HUES48 (cell line): ENCODE measurements at regions not wholly inside any gene's neighbourhood (a gene's known extent, or its start where the extent isn't known, plus 50 kb on each side); places are given as distances from the start of the nearest gene placed in this dataset.

ENCODE experiments used
- H3K27ac ChIP-seq: one replicate; pipeline ENCODE4 v1.7.0; 2013; ENCODE audit warnings: low read depth, low read length, inconsistent platforms
- H3K27me3 ChIP-seq: 2 replicates; pipeline ENCODE4 v1.6.1; 2013; ENCODE audit warnings: mild to moderate bottlenecking, low read length; ENCODE audit not compliant: control insufficient read depth, insufficient read depth
- H3K36me3 ChIP-seq: 2 replicates; pipeline ENCODE4 v1.6.1; 2013; ENCODE audit warnings: low read length; ENCODE audit not compliant: control insufficient read depth, insufficient read depth
- H3K4me1 ChIP-seq: 2 replicates; pipeline ENCODE4 v1.6.1; 2013; ENCODE audit warnings: mild to moderate bottlenecking, low read length; ENCODE audit not compliant: control insufficient read depth, insufficient read depth
- H3K4me3 ChIP-seq: 2 replicates; pipeline ENCODE4 v1.5.1; 2013; ENCODE audit warnings: mild to moderate bottlenecking, low read depth, low read length
- H3K9ac ChIP-seq: 2 replicates; pipeline ENCODE4 v1.6.1; 2013; ENCODE audit warnings: mild to moderate bottlenecking, low read depth, low read length, moderate library complexity
- H3K9me3 ChIP-seq: 2 replicates; pipeline ENCODE4 v1.6.1; 2013; ENCODE audit warnings: low read length; ENCODE audit not compliant: control insufficient read depth, insufficient read depth

- Histone ChIP-seq H3K36me3 (no peaks in the 10 kb centered on the region), H3K4me3 (no peak overlapping the region), H3K27ac (no peak overlapping the region), H3K9ac (no peak overlapping the region), H3K27me3 (no peaks in the 10 kb centered on the region), H3K4me1 (peaks cover 13% of the 10 kb centered on the region; the same call in 1 of the 2 replicates), H3K9me3 (no peaks in the 10 kb centered on the region)
Observed at GRCh38 chr6:126447367-126447766, 107.5 kb downstream of the CENPW start.

- no peak overlapping the region for H3K4me3 ChIP-seq
- H3K9ac ChIP-seq, result no peak overlapping the region
- no peaks in the 10 kb centered on the region for H3K36me3 ChIP-seq
- no peaks in the 10 kb centered on the region for H3K9me3 ChIP-seq
- H3K4me1 ChIP-seq, result no peaks in the 10 kb centered on the region
- H3K27ac ChIP-seq, result no peak overlapping the region
- no peaks in the 10 kb centered on the region for H3K27me3 ChIP-seq
Observed at GRCh38 chr6:126461045-126461444, 121.1 kb downstream of the CENPW start.

GRCh38 chr6:126464245-126464644 lies 124.3 kb downstream of the CENPW start:
- H3K27ac ChIP-seq, result no peak overlapping the region
- no peak overlapping the region for H3K9ac ChIP-seq
- H3K4me1 ChIP-seq, result no peaks in the 10 kb centered on the region
- H3K4me3 ChIP-seq, result no peak overlapping the region
- no peaks in the 10 kb centered on the region for H3K27me3 ChIP-seq
- no peaks in the 10 kb centered on the region for H3K36me3 ChIP-seq
- no peaks in the 10 kb centered on the region for H3K9me3 ChIP-seq

- Histone ChIP-seq H3K9ac (no peak overlapping the region), H3K27me3 (no peaks in the 10 kb centered on the region), H3K9me3 (no peaks in the 10 kb centered on the region), H3K27ac (no peak overlapping the region), H3K4me3 (no peak overlapping the region), H3K4me1 (no peaks in the 10 kb centered on the region), H3K36me3 (no peaks in the 10 kb centered on the region)
Observed at GRCh38 chr6:126475449-126475848, 135.5 kb downstream of the CENPW start.

- H3K4me3 ChIP-seq, result no peak overlapping the region
- H3K27ac ChIP-seq, result no peak overlapping the region
- H3K27me3 ChIP-seq, result no peaks in the 10 kb centered on the region
- H3K36me3 ChIP-seq, result no peaks in the 10 kb centered on the region
- H3K9ac ChIP-seq, result no peak overlapping the region
- no peaks in the 10 kb centered on the region for H3K4me1 ChIP-seq
- no peaks in the 10 kb centered on the region for H3K9me3 ChIP-seq
Observed at GRCh38 chr6:126477678-126478077, 137.8 kb downstream of the CENPW start.

DNA sequence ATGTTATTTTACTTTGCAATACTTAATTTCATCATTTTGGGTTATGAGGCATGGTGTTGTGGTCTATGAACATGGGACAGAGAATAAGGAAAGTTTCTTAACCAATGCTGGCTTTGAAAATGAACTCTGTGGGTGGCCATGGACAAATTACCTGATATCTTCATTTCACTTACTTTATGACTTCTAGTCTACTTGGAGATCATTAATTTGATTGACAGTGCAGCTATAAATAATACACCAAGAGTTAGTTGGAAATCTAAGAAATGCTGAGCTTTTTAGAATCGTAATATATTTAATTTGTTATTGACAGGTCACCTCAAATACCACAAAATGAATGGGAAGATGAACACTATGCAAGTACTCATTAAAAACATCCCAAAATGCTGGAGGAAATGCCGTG lies 140.4 kb downstream of the CENPW start:
- H3K27me3 ChIP-seq, result no peaks in the 10 kb centered on the region
- H3K4me3 ChIP-seq, result no peak overlapping the region
- no peaks in the 10 kb centered on the region for H3K9me3 ChIP-seq
- no peaks in the 10 kb centered on the region for H3K4me1 ChIP-seq
- H3K9ac ChIP-seq, result no peak overlapping the region
- H3K36me3 ChIP-seq, result no peaks in the 10 kb centered on the region
- no peak overlapping the region for H3K27ac ChIP-seq

GRCh38 chr6:126481319-126481718 lies 141.4 kb downstream of the CENPW start:
- no peaks in the 10 kb centered on the region for H3K36me3 ChIP-seq
- H3K4me1 ChIP-seq, result no peaks in the 10 kb centered on the region
- no peak overlapping the region for H3K9ac ChIP-seq
- no peaks in the 10 kb centered on the region for H3K9me3 ChIP-seq
- no peak overlapping the region for H3K4me3 ChIP-seq
- no peak overlapping the region for H3K27ac ChIP-seq
- no peaks in the 10 kb centered on the region for H3K27me3 ChIP-seq

DNA sequence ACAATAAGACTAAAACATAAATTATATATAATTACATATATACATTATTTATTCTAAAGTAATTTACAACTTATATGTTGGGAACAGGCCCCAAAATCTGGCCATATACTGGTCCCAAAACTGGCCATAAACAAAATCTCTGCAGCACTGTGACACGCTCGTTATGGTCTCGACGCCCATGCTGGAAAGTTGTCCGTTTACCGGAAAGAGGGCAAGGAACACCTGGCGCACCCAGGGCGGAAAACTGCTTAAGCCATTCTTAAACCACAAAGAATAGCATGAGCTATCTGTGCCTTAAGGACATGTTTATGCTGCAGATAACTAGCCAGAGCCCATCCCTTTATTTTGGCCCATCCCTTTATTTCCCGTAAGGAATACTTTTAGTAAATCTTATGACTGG lies 164.9 kb downstream of the CENPW start:
- no peaks in the 10 kb centered on the region for H3K4me1 ChIP-seq
- H3K27me3 ChIP-seq, result no peaks in the 10 kb centered on the region
- no peaks in the 10 kb centered on the region for H3K9me3 ChIP-seq
- H3K9ac ChIP-seq, result no peak overlapping the region
- no peak overlapping the region for H3K4me3 ChIP-seq
- H3K36me3 ChIP-seq, result no peaks in the 10 kb centered on the region
- H3K27ac ChIP-seq, result no peak overlapping the region

GRCh38 chr6:126513198-126513597 lies 173.3 kb downstream of the CENPW start:
- no peak overlapping the region for H3K9ac ChIP-seq
- no peak overlapping the region for H3K27ac ChIP-seq
- no peak overlapping the region for H3K4me3 ChIP-seq

DNA sequence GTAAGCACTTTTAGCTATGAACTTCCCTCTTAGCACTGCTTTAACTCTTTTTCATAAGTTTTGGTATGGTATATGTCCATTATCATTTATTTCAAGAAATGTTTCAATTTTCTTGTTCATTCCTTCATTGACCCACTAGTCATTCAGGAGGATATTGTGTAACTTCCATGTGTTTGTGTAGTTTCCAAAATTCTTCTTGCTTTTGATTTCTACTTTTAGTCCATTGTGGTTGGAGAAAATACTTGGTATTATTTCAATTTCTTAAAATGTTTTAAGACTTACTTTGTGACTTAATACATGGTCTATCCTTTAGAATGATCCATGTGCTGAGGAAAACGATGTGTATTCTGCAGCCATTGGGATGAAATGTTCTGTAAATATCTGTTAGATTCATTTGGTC lies 176.5 kb downstream of the CENPW start:
- no peaks in the 10 kb centered on the region for H3K27me3 ChIP-seq
- H3K4me3 ChIP-seq, result no peak overlapping the region
- H3K9ac ChIP-seq, result no peak overlapping the region
- H3K9me3 ChIP-seq, result no peaks in the 10 kb centered on the region
- no peak overlapping the region for H3K27ac ChIP-seq
- H3K36me3 ChIP-seq, result no peaks in the 10 kb centered on the region
- H3K4me1 ChIP-seq, result no peaks in the 10 kb centered on the region

More at GRCh38 chr6:126513198-126513597, 173.3 kb downstream of the CENPW start:
- H3K36me3 ChIP-seq, result no peaks in the 10 kb centered on the region
- no peaks in the 10 kb centered on the region for H3K9me3 ChIP-seq
- no peaks in the 10 kb centered on the region for H3K4me1 ChIP-seq
- no peaks in the 10 kb centered on the region for H3K27me3 ChIP-seq

GRCh38 chr6:126524811-126525326 lies 185.0 kb downstream of the CENPW start:
- no peak overlapping the region for H3K9ac ChIP-seq
- no peaks in the 10 kb centered on the region for H3K9me3 ChIP-seq
- no peak overlapping the region for H3K4me3 ChIP-seq
- no peak overlapping the region for H3K27ac ChIP-seq
- H3K4me1 ChIP-seq, result peaks cover 14% of the 10 kb centered on the region
- no peaks in the 10 kb centered on the region for H3K36me3 ChIP-seq
- H3K27me3 ChIP-seq, result no peaks in the 10 kb centered on the region

- Histone ChIP-seq H3K9ac (no peak overlapping the region), H3K4me1 (peaks cover 14% of the 10 kb centered on the region), H3K9me3 (no peaks in the 10 kb centered on the region), H3K27ac (peak overlapping the region; percentile 38), H3K4me3 (no peak overlapping the region), H3K27me3 (no peaks in the 10 kb centered on the region), H3K36me3 (no peaks in the 10 kb centered on the region)
Observed at GRCh38 chr6:126526547-126526946, 186.6 kb downstream of the CENPW start.
